Effector CD8-positive, alpha-beta T cell (primary cell): ENCODE measurements at regions not wholly inside any gene's neighbourhood (a gene's known extent, or its start where the extent isn't known, plus 50 kb on each side); places are given as distances from the start of the nearest gene placed in this dataset.

Experiments used
- DNase-seq: peaks from one replicate; lab custom pipeline; 2025; lab: John Stamatoyannopoulos, UW

DNA sequence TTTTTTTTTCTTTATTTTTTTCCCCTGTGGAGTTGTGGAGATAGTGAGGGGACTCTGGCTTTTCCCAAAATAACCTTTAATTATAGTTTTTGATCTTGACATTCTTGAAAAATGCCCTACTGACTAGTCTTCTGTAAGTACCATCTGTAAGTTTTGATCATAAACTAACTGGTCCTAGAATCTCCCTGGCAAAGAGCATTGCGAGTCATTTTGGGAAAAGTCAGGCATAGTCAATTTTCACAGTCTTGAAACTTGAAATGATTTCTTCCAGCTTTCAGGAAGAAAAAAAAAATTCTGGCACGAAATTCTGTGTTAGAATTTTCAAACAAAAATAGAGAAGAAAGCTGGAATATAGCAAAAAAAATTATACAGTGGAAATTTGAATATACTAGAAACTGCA, 181.2 kb upstream of the SNX7 start:
- DNase-seq = no peak

DNA sequence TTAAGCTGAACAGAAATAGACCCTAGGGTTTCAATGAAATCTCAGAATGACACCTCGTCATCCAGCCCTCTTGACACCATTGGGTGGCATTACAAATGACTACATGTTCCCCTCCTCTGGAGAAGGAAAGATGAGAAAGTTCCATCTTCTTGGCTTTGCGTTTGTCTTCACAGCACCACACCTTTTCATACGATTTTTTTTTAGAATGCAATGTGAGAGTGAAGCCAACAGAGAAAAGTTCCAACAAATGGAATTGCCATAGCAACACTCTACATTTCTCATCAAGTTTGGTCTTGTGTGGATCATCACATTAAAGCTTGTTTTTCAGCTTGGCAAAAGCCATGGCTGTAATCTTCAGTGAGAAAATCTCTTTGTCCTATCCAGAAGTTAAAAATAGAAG, 183.4 kb upstream of the SNX7 start:
- no peak for DNase-seq

DNA sequence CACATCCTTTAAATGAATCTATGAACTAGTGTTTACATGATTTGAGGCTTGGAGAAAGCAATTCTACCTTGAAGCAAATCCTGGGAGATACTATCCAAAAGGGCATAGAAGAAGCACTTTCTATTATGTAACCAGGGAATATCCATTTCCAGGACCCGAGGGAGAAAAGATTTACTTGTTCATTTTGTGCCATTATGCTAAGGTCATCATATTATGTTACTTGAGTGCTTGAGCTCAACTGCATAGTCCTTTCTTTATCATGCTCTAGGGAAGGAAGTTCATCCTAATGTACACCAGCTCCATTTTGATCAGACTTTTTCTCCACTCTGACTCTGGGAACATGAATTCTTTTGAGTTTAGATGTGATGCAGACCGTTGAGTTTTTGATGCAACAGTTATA, 188.6 kb upstream of the SNX7 start:
- no peak for DNase-seq

GRCh38 chr1:98471633-98472032, 189.9 kb upstream of the SNX7 start:
- DNase-seq = no peak

- DNase-seq = no peak
Measured at GRCh38 chr1:98468111-98468717, 193.3 kb upstream of the SNX7 start.

GRCh38 chr1:98467586-98467985, 193.9 kb upstream of the SNX7 start:
- no peak for DNase-seq

DNA sequence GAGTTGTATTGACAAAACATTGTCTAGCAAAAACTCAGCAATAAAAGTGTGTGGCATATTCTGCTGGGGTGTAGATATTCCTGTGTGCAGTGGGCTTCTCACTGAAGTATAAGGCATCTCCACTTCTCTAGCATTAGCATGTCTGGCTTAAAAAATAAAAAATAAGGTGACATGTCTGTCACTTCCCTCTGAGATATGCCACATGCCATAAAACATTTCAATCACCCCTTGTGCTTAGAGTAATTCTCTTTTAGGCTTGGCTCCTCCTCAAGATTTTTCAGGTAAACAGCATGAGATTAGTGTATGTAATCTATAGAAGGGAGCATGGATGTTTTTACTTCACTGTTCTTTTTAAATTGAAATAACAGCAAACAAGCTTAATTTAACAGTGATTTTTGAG, 194.4 kb upstream of the SNX7 start:
- DNase-seq = no peak

- no peak for DNase-seq
Measured at GRCh38 chr1:98461873-98462385, 199.6 kb upstream of the SNX7 start.

DNA sequence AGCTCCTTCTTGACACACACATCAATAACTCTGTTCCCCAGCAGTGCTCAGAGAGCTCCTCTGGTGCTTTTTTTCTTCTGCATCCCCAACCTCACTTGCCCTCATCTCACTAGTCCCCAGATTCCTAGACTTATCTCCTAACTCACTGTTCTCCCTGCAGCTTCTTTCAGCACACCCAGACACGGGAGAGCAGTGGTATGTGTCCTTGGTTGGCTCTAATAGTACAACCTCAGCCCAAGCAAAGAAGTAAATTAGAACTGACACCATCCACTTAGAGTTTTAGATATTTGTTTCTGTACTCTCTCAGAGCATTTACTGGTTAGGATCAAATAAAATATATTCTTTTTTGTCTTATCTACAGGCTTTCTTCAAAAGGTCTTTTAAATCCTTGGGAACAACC, 201.4 kb upstream of the SNX7 start:
- DNase-seq = no peak

DNA sequence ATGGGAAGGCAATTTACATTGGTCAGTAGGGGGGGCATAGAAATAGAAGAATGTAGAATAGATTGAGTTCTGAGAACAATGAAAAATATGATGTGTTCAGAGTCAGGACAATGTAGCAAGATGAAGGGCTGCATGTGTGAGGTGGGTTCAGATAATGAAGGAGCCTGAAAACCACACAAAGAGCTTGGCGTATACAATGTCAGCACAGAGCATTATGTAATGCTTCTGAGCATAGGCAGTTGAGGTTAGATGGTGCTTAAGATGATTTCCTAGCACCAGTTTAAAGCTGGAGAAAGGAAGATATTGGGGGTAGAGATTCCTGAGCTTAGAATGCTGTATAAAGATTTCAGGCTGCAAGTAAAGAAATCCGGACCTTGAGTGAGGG, 202.0 kb upstream of the SNX7 start:
- no peak for DNase-seq

GRCh38 chr1:98458511-98459485, 202.7 kb upstream of the SNX7 start:
- no peak for DNase-seq

GRCh38 chr1:98457248-98457647, 204.3 kb upstream of the SNX7 start:
- DNase-seq = no peak

GRCh38 chr1:98454666-98455065, 206.9 kb upstream of the SNX7 start:
- no peak for DNase-seq

DNA sequence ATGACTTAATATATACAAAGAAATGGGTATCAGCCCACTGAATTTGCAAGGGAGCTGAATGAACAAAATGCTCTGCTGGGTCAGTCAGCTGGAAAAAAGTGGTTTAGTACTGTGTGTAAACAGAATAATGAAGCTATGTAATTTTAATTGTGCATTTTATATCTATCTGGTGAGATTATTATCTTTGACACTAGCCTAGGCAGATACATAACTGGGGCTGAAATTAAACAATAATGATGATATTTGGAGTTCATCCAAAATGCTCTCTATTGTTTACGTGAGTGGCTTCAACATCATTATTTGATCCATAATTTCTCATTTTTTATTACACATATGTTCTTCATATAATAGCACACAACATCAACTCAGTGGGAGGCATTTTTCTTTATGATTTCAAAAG, 208.5 kb upstream of the SNX7 start:
- no peak for DNase-seq

- DNase-seq = no peak
Measured at GRCh38 chr1:98452162-98452561, 209.4 kb upstream of the SNX7 start.

DNA sequence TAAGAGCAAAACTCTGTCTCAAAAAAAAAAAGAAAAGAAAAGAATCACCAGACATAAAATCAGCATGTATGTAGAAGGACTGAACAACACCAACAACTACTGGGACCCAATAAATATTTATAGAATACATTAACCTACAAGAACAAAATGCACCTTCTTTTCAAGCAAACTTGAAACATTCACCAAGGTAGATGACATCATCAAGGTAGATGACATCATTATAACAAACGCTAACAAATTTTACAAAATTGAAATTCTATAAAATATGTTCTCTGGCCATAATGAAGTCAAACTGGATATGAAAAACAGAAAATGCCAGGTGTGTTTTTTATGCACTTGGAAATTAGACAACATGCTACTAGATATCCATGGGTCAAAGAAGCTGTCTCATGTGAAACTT, 220.2 kb upstream of the SNX7 start:
- no peak for DNase-seq

GRCh38 chr1:98439471-98439870, 222.1 kb upstream of the SNX7 start:
- DNase-seq = no peak

DNA sequence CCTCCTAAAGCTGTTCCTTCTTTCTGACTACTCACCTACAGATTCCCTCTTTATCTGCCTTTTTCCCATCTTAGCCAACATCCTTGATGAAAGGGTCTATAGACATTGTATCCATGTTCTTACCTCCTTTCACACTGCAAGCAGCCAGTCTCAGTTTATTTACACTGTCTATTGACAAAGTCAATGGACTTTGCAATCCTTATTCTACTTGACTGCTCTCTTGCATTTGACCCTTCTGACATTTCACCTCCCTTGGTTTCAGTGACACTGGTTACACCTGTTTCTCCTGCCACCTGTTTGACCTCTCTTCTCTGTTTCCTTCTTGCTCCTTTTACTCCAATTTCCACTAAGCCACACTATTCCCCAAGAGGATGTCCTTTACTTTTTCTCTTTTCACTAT, 224.0 kb upstream of the SNX7 start:
- no peak for DNase-seq

GRCh38 chr1:98437011-98437410, 224.5 kb upstream of the SNX7 start:
- no peak for DNase-seq

DNA sequence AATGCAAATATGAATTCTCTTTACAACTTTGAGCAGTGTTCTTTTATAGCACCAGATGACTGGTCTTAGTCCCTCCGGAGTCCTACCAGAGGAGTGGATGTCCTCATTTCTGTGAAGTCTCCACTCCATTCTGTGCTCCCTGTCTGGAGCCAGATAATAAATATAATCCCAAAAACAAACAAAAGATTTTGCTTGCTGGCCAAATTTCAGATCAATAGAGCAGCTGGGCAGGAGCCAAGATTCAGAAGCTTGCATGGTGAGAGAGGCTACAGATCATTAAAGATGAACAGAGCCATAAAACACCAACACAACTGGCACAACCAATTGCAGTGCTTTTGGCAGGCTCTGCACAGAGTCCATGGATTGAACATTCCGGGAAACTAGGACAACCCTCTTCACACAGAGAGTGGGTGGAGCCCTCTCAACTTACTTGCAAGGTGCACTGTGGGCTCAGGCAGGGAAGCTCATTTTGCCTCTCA, 231.5 kb upstream of the SNX7 start:
- no peak for DNase-seq

DNA sequence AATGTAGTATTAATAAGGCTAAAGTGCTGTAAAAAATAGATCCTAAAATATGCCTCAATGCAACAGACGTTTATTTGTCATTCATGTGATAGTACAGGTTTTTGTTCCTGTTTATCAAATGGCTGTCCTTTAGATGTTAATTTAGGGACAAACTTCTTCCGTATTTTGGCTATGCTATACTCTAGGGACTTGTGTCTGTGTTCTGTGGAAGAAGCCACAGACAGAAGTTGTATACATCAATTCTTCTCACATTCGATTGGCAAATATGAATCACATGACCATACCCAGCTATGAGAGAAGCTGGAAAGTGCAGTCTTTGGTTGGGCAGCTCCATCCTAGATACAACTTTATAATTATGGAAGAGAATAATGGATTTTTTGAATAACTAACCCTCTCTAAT, 232.7 kb upstream of the SNX7 start:
- DNase-seq = no peak

DNA sequence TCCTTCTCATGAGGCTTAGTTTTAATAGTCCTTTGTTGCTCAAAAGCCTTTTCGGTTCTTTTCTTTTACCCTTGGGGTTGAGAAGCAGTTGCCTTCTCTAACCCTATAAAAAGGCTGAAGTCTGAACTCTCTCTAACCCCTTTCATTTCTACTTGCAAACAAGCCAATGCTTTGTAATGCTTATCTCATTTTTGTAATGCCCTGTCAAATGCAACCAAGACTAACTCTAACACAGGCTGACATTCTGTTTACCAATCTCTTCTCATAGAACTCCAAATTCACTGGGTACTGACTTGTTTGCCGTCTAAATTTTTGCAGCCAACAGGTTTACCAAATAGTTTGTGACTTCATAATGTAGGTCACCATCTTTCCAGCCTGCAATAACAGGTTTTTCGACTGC, 233.9 kb upstream of the SNX7 start:
- DNase-seq = no peak

DNA sequence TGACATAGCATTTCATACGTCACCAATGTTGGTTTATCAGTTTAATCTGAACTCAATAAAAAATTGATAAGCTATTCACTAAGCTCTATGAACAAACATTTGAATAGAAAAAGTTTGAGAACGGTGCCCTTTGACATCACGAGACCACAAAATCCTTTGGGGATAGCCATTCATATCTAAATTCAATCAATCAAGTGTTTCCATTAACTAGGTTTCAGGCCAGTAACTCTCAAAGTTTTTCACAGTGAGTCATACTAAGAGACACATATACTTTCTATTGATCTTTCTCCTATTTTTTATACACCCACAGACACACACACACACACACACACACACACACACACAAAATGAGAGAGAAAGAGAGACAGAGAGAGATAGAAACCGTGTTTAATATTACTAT, 235.4 kb upstream of the SNX7 start:
- no peak for DNase-seq
